Heart left ventricle (tissue), 16 donors: ENCODE measurements at regions not wholly inside any gene's neighbourhood (a gene's known extent, or its start where the extent isn't known, plus 50 kb on each side); places are given as distances from the start of the nearest gene placed in this dataset.
"Not testable (repeated sequence)": the region's sequence is repeated elsewhere in the genome, so short reads cannot be mapped to it uniquely, and the experiment has no call there.

Source experiments
- ATAC-seq, 4 donors: fragments of 200-7000 bp; cut with Tn5 transposase; one replicate each; pipeline ENCODE4 v1.9.1; 2020 to 2022; ENCODE audit warnings: moderate library complexity in 4 of 4, mild to moderate bottlenecking in 3 of 4, moderate number of reproducible peaks in 1 of 4
- DNase-seq, 5 donors: peaks; one replicate each; pipeline ENCODE4 v3.0.0-alpha.2; 2020
- H3K27ac ChIP-seq, 12 donors: fragments of 200-600 bp; sonication (generic) in 4 of 12; one replicate each; pipeline versions ENCODE4 v1.5.0 to v1.8.0; 2016 to 2022; ENCODE audit warnings: mild to moderate bottlenecking in 2 of 12
- H3K27me3 ChIP-seq, 9 donors: fragments of 200-600 bp; sonication (generic) in 2 of 9; one replicate each; pipeline versions ENCODE4 v1.5.1 to v1.8.0; 2016 to 2022; ENCODE audit warnings: mild to moderate bottlenecking in 3 of 9
- H3K36me3 ChIP-seq, 9 donors: fragments of 200-600 bp; sonication (generic) in 2 of 9; one replicate each; pipeline versions ENCODE4 v1.5.0 to v1.8.0; 2018 to 2022; ENCODE audit warnings: mild to moderate bottlenecking in 2 of 9
- H3K4me1 ChIP-seq, 12 donors: fragments of 200-600 bp; sonication (generic) in 4 of 12; one replicate each; pipeline versions ENCODE4 v1.5.0 to v1.8.0; 2016 to 2022; ENCODE audit warnings: mild to moderate bottlenecking in 3 of 12
- H3K4me3 ChIP-seq, 12 donors: fragments of 200-600 bp; sonication (generic) in 4 of 12; one replicate each; pipeline versions ENCODE4 v1.5.0 to v1.8.0; 2017 to 2022; ENCODE audit warnings: mild to moderate bottlenecking in 9 of 12, moderate library complexity in 4 of 12
- H3K9me3 ChIP-seq, 12 donors: fragments of 200-600 bp; sonication (generic) in 4 of 12; one replicate each; pipeline versions ENCODE4 v1.5.0 to v1.8.0; 2016 to 2022; ENCODE audit warnings: mild to moderate bottlenecking in 1 of 12
- CTCF ChIP-seq, 12 donors: fragments of 200-600 bp; sonication (generic) in 4 of 12; IDR thresholded peaks; one replicate each; pipeline versions ENCODE4 v1.5.0 to v1.8.0; 2018 to 2022; ENCODE audit warnings: antibody characterized with exemption in 12 of 12, mild to moderate bottlenecking in 5 of 12
- POLR2A ChIP-seq, 2 donors: fragments of 450-650 bp; IDR thresholded peaks; one replicate each; pipeline ENCODE4 v1.6.1; 2017; ENCODE audit warnings: antibody characterized with exemption in 2 of 2, mild to moderate bottlenecking in 2 of 2, moderate library complexity in 2 of 2
- WGBS, 4 donors: extraction: QIAGEN DNeasy Blood & Tissue Kit in 2 of 4; methylation state at CpG; one replicate each; pipeline versions ENCODE4 v1.1.5 to v1.1.7; 2013 to 2018; 5-methylcytosine and 5-hydroxymethylcytosine counted together
- intact Hi-C, 10 donors: fragments of 100-400 bp; cut with DNase I; formaldehyde crosslinking; loops; one replicate each; pipeline versions ENCODE4 v1.11.1 to v1.14.2; 2022
- donor health status: ischemic (EF 13 %, LVEDD 7.1; RV severe dilation, severe dysfunction).
- donor health status: healthy with polysubstance abuse.
- donor health status: DM: no; HTN: yes; CAD: no.
- donor health status: DM: no; HTN: no; CAD: no.
- donor health status: ischemic (EF 25% LVEDD 6.9; RV normal size, moderate dysfunction).
- donor health status: ischemic (EF 25% LVEDD 5.7; RV mildly dilated, moderate dysfunction).
- donor health status: healthy.
- donor health status: DM: yes; HTN: yes; CAD: no.
- donor health status: ischemic (EF 35%, LVEDD 5.7; RV mildly dilated, moderate dysfunction).
- donor health status: nonischemic (EF 11% LVEDD 7.7; RV severe dilation, severe dysfunction).
- donor health status: DM: yes; HTN: yes; CAD: no.
- donor health status: PGD.
- donor health status: ischemic (EF 29% LVEDD 5.4; RV normal size, mild dysfunction).
- donor health status: nonischemic (EF 23%, LVEDD 6.1; RV moderate dilation, normal function).

DNA sequence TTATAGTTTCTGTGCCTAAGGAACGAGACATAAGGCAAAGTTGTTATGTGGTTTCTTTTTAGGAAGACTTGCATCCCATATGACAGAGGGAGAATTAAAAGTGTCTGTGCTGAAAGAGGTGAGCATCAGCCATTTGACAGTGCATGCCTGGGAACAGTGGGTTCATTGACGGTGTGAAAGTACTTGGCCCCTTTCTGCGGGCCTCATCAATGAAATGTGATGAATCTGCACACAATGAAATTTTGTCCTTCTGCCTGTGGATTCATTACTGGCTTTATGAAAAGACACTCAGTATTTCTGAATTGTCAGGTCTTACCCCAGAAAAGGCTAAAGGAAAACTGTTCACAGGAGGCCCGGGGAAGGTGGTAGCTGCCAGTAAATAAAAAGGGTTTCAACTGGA is 295.8 kb downstream of the FOXO1 start:
- Histone ChIP-seq H3K4me1 (peaks cover 0 to 4% (median 0%) of the 10 kb centered on the region in 12 donors), H3K4me3 (no peak overlapping the region), H3K27me3 (no peaks in the 10 kb centered on the region), H3K36me3 (no peaks in the 10 kb centered on the region), H3K27ac (no peak overlapping the region), H3K9me3 (no peaks in the 10 kb centered on the region)
- intact Hi-C loops, result no loop called here
- no peak for DNase-seq
- ATAC-seq, result no peak
- 86 to 96% (median 92%) methylated on average over 4 of the region's 4 CpGs for WGBS, 4 donors
- TF ChIP-seq CTCF (IDR thresholded peaks at IDR 0.05), result no peak
- TF ChIP-seq POLR2A (IDR thresholded peaks at IDR 0.05), result no peak

GRCh38 chr13:40371531-40372125 is 294.8 kb downstream of the FOXO1 start:
- intact Hi-C loops, result no loop called here
- Histone ChIP-seq H3K27ac (no peak overlapping the region), H3K27me3 (no peaks in the 10 kb centered on the region), H3K4me3 (no peak overlapping the region), H3K9me3 (no peaks in the 10 kb centered on the region), H3K36me3 (no peaks in the 10 kb centered on the region), H3K4me1 (peaks cover 0 to 8% (median 0%) of the 10 kb centered on the region in 12 donors)
- no peak for TF ChIP-seq POLR2A (IDR thresholded peaks at IDR 0.05)
- no peak for TF ChIP-seq CTCF (IDR thresholded peaks at IDR 0.05)
- ATAC-seq (no peak), DNase-seq (no peak)
- WGBS, 4 donors, result 78 to 85% (median 81%) methylated on average over 7 of the region's 7 CpGs

GRCh38 chr13:40373608-40374007 is 292.8 kb downstream of the FOXO1 start:
- peaks cover 0 to 15% (median 0%) of the 10 kb centered on the region in 12 donors for H3K4me1 ChIP-seq
- H3K36me3 ChIP-seq, H3K27ac ChIP-seq, DNase-seq, H3K4me3 ChIP-seq, H3K27me3 ChIP-seq, intact Hi-C loops, H3K9me3 ChIP-seq, ATAC-seq: not testable (repeated sequence)
- 84 to 93% (median 90%) methylated on average over 6 of the region's 6 CpGs for WGBS, 4 donors

DNA sequence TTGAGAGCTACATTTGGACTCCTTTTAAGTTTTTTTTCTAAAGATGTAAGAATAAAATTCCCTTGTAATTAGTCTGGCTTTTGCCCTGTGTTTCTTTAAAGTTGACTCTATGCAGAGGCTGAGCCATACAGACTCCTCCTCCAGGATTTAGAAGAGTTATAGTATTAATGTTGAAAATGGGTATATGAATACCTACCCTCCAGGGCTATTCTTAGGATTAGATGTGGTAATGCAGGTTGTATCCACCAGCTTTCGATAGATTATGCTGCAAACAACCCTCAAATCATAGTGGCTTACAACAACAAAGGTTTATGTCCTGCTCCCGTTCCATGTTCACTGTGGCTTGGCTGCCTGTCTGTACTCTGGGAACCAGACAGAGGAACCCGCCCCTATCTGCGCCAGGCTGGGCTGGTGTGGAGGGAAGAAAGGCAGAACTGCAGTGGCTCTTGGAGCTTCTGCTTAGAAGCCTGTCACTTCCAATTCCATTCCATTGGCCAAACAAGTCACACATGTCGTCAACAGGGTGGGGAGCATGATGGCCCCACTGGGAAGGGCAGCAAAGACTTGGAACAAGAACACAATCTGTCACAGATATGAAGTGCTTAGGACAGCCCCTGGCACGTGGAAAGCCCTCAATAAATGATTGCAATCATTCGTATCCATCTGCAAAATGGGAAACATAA is 290.8 kb downstream of the FOXO1 start:
- 53 to 60% (median 54%) methylated on average over 7 of the region's 7 CpGs for WGBS, 4 donors
- DNase-seq, result peak in 2 of 5 donors; percentile 64 to 67

More for the DNA sequence above, 290.8 kb downstream of the FOXO1 start:
- no peaks in the 10 kb centered on the region for H3K36me3 ChIP-seq
- H3K9me3 ChIP-seq, result no peaks in the 10 kb centered on the region
- peak; percentile 73 to 93 (median 88) for ATAC-seq
- peaks cover 0 to 15% (median 0%) of the 10 kb centered on the region in 12 donors for H3K4me1 ChIP-seq
- intact Hi-C loops, result no loop called here
- no peak overlapping the region for H3K27ac ChIP-seq
- no peaks in the 10 kb centered on the region for H3K27me3 ChIP-seq
- H3K4me3 ChIP-seq, result no peak overlapping the region
- TF ChIP-seq POLR2A (IDR thresholded peaks at IDR 0.05) (no peak), CTCF (IDR thresholded peaks at IDR 0.05) (no peak)
